ENCODE measurements at regions not wholly inside any gene's neighbourhood (a gene's known extent, or its start where the extent isn't known, plus 50 kb on each side); places are given as distances from the start of the nearest gene placed in this dataset.

DNA sequence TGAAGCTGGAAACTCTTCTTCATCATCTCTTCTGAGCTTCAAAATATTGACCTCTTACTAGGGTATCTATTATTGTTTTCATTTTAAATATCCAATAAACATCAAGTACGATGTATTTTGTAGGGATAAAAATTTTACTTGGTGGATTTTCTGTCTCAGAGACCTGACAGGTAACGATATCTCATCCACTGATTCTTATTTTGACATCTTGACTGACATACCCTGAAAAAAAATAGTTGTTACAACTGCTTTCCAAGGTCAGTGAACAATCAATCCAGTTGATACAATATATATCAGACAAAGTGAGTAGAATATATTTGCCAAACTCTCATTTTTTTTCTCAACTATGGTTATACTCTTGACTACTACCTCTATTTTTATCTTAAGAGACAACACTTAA, 963.7 kb upstream of the CDH2 start:
- no peak for DNase-seq (ENCODE audit: low read depth in 2 of 2)
- H3K4me3 ChIP-seq (replicated peaks in 1 of 2; ENCODE audit: low read depth in 2 of 2, low read length in 2 of 2), result no peak overlapping the region
- TF ChIP-seq, protein P1, sequence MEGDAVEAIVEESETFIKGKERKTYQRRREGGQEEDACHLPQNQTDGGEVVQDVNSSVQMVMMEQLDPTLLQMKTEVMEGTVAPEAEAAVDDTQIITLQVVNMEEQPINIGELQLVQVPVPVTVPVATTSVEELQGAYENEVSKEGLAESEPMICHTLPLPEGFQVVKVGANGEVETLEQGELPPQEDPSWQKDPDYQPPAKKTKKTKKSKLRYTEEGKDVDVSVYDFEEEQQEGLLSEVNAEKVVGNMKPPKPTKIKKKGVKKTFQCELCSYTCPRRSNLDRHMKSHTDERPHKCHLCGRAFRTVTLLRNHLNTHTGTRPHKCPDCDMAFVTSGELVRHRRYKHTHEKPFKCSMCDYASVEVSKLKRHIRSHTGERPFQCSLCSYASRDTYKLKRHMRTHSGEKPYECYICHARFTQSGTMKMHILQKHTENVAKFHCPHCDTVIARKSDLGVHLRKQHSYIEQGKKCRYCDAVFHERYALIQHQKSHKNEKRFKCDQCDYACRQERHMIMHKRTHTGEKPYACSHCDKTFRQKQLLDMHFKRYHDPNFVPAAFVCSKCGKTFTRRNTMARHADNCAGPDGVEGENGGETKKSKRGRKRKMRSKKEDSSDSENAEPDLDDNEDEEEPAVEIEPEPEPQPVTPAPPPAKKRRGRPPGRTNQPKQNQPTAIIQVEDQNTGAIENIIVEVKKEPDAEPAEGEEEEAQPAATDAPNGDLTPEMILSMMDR (IDR thresholded peaks at IDR 0.05; ENCODE audit: low read depth, low read length), result no peak

DNA sequence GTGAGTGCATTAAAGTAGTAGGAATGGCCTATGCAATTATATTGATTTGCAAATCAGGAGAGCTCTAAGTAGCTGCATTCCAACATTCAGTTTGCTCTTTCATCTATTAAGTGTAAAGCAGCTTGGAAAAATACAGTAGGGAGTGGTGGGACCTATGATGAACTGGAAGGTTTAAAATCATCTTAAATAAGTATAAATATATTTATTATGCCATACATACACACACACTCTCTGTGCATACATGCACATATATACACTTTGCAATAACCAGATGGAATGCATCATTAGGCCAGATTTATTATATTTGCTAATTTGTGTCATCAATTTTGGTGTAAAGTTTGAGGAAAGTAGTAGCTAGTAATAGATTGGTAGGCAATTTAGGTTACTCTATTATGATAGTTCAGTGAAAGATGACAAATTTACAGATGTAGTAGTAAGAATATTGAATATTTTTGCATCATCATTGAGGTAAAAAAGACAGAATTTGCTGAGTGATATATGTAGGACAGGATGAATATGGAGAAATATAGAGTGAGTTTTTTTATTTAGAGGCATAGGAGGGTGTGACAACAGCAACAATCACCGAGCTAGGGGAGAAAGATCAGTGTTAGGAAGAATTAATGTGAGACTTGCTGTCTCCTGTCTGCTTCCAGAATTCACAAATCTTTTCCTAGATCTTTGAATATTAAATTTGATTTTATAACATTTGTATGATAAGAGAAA, 961.0 kb upstream of the CDH2 start:
- DNase-seq (ENCODE audit: low read depth in 2 of 2), result no peak
- TF ChIP-seq, protein P1 (IDR thresholded peaks at IDR 0.05; ENCODE audit: low read depth, low read length), result no peak
- no peak overlapping the region for H3K4me3 ChIP-seq (replicated peaks in 1 of 2; ENCODE audit: low read depth in 2 of 2, low read length in 2 of 2)

DNA sequence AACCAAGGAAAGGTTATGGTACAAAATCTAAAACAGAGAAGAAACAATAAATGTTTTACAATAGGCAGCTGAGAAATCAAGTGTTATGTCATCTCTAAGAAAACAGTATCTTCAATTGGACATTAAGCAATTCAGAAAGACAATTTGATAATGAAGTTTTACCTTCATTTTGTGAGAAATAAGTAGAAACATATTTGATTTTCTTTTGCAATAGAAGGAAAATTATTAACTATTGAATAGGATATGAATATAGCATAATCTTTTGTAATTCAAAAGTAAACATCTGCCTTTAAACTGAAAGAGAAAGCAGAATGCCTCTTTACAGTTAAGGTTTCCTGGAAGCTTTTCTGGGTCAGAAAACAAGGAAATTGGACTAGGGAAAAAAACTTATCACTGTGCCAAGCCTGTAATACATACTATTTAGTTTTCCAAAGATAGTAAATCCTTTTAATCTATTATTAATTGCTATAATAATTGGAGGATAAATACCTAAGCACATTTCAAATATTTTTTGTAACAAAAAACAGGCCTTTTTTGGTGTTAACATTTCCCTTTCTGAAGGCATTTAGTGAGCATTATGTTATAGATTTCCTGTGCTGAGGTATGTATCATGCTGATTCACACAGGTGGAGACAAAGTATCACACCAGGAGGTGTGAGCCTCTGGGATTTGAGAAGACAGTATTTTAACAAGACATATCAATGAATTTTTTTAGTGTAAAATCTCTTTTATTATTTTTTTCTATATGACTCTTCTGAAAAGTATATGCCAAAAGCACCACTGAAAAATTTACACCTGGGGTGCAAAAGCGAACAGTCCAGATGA, 947.0 kb upstream of the CDH2 start:
- TF ChIP-seq, protein P1 (IDR thresholded peaks at IDR 0.05; ENCODE audit: low read depth, low read length), result no peak
- peak; percentile 35 to 39 for DNase-seq (ENCODE audit: low read depth in 2 of 2)
- H3K4me3 ChIP-seq (replicated peaks in 1 of 2; ENCODE audit: low read depth in 2 of 2, low read length in 2 of 2), result no peak overlapping the region

DNA sequence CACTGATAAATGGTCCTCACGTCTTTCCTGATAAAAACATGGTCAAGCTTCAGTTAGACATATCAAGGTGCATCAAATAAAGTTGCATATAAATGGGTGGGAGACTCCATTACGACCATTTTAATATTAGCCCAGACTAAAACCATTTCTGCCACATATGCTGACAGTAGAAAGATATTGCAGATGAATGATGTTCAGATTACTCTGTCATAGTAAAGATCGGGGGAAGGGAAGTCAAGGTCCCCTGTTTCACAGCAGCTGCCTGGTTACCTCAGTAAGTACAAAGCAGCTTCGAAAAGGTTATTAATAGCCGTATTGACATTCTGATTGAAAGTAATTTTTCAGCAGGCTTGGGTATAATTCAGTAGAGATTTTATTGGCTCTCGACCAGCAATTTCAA, 927.7 kb upstream of the CDH2 start:
- TF ChIP-seq, protein P1 (IDR thresholded peaks at IDR 0.05; ENCODE audit: low read depth, low read length), result no peak
- H3K4me3 ChIP-seq (replicated peaks in 1 of 2; ENCODE audit: low read depth in 2 of 2, low read length in 2 of 2), result no peak overlapping the region
- DNase-seq (ENCODE audit: low read depth in 2 of 2), result no peak

DNA sequence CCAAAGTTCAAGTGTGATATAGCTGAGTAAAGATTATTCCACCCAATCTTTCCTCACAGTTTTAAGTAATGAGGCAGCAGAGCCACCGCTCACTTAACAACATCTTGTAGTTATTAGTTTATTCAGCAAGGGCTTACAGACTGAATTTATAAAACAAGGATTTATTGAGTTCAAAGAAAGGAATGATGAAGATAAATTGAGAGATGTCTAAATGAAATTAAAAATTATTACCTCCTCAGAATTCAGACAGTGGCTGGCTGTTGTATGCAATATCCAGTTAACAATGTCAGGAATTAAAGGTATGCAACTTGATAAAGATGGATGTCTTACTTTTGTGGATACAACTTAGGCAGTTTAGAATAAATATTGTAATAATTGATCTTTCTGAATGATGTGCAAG, 927.3 kb upstream of the CDH2 start:
- DNase-seq (ENCODE audit: low read depth in 2 of 2), result no peak
- TF ChIP-seq, protein P1 (IDR thresholded peaks at IDR 0.05; ENCODE audit: low read depth, low read length), result no peak
- H3K4me3 ChIP-seq (replicated peaks in 1 of 2; ENCODE audit: low read depth in 2 of 2, low read length in 2 of 2), result no peak overlapping the region

DNA sequence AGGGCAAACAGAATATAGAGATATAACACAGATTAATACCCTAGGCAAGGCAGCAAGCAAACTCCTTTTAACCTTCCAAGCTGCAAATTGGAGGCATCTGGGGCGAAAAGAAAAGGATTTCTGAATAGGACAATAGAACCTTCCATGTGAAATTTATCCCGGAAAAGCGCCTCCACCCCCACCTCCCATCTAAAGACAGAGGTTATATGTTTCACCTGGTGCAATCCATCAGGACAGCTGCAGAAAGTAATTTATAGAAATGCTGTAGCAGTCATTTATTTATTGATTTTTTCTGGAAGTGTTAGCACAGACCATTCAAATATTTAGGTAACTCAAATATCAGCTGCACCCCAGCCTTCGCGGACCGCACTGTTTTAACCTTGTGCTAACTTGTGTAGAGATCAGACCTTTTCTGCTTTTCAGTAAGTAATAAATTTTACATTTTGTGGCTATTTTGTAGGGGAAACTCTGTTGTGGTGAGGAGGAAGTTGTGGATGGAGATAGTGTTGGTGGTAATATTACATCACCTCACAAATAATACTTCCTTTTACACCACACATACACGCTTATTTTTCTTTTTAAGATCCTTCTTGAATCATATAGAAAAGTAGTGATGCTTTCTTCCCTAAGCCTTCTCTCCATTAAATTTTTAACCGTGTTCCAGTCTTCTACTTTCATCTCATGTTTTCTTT, 919.3 kb upstream of the CDH2 start:
- no peak overlapping the region for H3K4me3 ChIP-seq (replicated peaks in 1 of 2; ENCODE audit: low read depth in 2 of 2, low read length in 2 of 2)
- no peak for DNase-seq (ENCODE audit: low read depth in 2 of 2)
- TF ChIP-seq, protein P1 (IDR thresholded peaks at IDR 0.05; ENCODE audit: low read depth, low read length), result no peak
